HFF-Myc (cell line): ENCODE measurements at regions not wholly inside any gene's neighbourhood (a gene's known extent, or its start where the extent isn't known, plus 50 kb on each side); places are given as distances from the start of the nearest gene placed in this dataset.

Source experiments
- DNase-seq: peaks from one replicate; pipeline ENCODE4 v3.0.0-alpha.2; 2011; ENCODE audit warnings: low read depth; ENCODE audit errors: extremely low read depth
- H3K4me3 ChIP-seq: replicated peaks from 2 replicates; pipeline ENCODE4 v1.5.1; 2011; ENCODE audit warnings: low read depth, mild to moderate bottlenecking, control low read depth, low read length
- TF ChIP-seq, protein P1 (sequence below): IDR thresholded peaks from 2 replicates; pipeline ENCODE4 v1.5.1; 2012; ENCODE audit warnings: mild to moderate bottlenecking, low read depth, low read length, control low read depth; ENCODE audit errors: missing control alignments

GRCh38 chr11:104433751-104434150 lies 269.8 kb upstream of the PDGFD start:
- DNase-seq: no peak
- no peak overlapping the region for H3K4me3 ChIP-seq
- TF ChIP-seq, protein P1, sequence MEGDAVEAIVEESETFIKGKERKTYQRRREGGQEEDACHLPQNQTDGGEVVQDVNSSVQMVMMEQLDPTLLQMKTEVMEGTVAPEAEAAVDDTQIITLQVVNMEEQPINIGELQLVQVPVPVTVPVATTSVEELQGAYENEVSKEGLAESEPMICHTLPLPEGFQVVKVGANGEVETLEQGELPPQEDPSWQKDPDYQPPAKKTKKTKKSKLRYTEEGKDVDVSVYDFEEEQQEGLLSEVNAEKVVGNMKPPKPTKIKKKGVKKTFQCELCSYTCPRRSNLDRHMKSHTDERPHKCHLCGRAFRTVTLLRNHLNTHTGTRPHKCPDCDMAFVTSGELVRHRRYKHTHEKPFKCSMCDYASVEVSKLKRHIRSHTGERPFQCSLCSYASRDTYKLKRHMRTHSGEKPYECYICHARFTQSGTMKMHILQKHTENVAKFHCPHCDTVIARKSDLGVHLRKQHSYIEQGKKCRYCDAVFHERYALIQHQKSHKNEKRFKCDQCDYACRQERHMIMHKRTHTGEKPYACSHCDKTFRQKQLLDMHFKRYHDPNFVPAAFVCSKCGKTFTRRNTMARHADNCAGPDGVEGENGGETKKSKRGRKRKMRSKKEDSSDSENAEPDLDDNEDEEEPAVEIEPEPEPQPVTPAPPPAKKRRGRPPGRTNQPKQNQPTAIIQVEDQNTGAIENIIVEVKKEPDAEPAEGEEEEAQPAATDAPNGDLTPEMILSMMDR: no peak

GRCh38 chr11:104432981-104433380 lies 269.0 kb upstream of the PDGFD start:
- DNase-seq: no peak
- TF ChIP-seq, protein P1: no peak
- H3K4me3 ChIP-seq: no peak overlapping the region

DNA sequence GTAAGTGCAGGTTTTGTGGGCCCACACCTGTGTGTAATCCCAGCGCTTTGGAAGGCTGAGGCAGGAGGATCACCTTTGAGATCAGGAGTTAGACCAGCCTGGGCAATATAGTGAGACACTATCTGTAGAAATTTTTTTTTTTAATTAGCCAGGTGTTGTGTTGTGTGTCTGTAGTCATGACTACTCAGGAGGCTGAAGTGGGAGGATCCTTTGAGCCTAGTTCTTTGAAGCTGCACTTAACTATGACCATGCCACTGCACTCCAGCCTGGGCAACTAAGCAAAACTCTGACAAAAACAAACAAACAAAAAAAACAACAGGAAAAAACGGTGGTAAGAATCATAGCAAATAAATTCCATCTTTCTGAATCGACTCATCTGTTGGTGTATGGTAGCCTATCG lies 268.6 kb upstream of the PDGFD start:
- H3K4me3 ChIP-seq: no peak overlapping the region
- no peak for DNase-seq
- TF ChIP-seq, protein P1: no peak

GRCh38 chr11:104422324-104422944 lies 258.5 kb upstream of the PDGFD start:
- H3K4me3 ChIP-seq: no peak overlapping the region
- TF ChIP-seq, protein P1: no peak
- no peak for DNase-seq

DNA sequence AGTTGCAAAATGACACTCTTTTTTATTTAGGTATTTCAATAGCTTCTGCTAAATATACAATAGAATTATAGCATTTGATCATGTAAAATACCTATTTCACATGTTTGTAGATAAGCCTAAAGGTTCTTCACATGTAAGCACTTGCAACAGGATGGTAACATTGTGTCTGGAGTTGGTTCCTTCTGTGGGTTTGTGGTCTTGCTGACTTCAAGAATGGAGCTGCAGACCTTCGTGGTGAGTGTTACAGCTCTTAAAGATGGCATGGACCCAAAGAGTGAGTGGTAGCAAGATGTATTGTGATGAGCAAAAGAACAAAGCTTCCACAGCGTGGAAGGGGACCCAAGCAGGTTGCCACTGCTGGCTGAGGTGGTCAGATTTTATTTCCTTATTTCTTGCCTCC lies 246.4 kb upstream of the PDGFD start:
- DNase-seq: no peak
- TF ChIP-seq, protein P1: no peak
- no peak overlapping the region for H3K4me3 ChIP-seq

DNA sequence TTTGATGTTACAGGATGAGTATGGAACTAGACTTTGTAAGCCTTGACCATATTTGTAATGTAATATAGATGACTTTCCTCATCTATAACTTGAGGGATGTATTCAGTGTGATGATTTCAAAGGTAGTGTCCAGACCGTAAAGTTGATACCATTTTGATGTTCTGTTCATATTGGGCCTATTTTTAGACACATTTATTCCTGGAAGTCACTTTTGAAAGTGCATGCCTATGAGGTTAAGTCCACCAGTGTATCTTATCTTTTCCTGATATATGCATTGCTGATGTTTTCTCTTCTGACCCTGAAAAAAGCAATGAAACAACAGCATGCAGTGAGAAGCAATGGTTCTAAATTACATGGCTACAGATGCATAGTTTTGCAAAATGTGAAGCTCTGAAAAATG lies 244.7 kb upstream of the PDGFD start:
- no peak for DNase-seq
- TF ChIP-seq, protein P1: no peak
- no peak overlapping the region for H3K4me3 ChIP-seq

GRCh38 chr11:104405277-104405676 lies 241.3 kb upstream of the PDGFD start:
- H3K4me3 ChIP-seq: no peak overlapping the region
- TF ChIP-seq, protein P1: no peak
- no peak for DNase-seq
